K562 (cell line): ENCODE measurements at regions not wholly inside any gene's neighbourhood (a gene's known extent, or its start where the extent isn't known, plus 50 kb on each side); places are given as distances from the start of the nearest gene placed in this dataset.
"Not testable (repeated sequence)": the region's sequence is repeated elsewhere in the genome, so short reads cannot be mapped to it uniquely, and the experiment has no call there.

ENCODE experiments used
- ATAC-seq: fragments of 200-7000 bp; cut with Tn5 transposase; 3 replicates; pipeline ENCODE4 v1.9.1; 2020; ENCODE audit warnings: moderate library complexity
- BruUV-seq: library from RNA; stranded (reverse); fragments of 400-500 nt; replicated peaks from 2 replicates; lab custom pipeline; 2021; lab: Mats Ljungman, UMichigan
- CTCF ChIA-PET: fragments of 300-600 bp; formaldehyde crosslinking; extraction: SDS; loops from one replicate; lab custom pipeline; 2021; ENCODE audit warnings: low intra/inter-chr PET ratio; lab: Yijun Ruan, JAX
- POLR2A ChIA-PET: fragments of 300-600, 350-650 bp; sonication (Branson Sonifier 250); formaldehyde crosslinking; extraction: SDS; loops from one replicate; lab custom pipeline; 2021; ENCODE audit warnings: antibody characterized with exemption, inconsistent platforms; lab: Yijun Ruan, JAX
- DNase-seq, 4 experiments: peaks; one replicate each; pipeline versions ENCODE4 v3.0.0 to v3.0.0-alpha.2; 2011 to 2018; ENCODE audit warnings: low spot score in 3 of 4, mixed read lengths in 3 of 4; ENCODE audit errors: extremely low read depth in 1 of 4
- FAIRE-seq: peaks from 2 replicates; lab custom pipeline; 2011; peaks lifted over from hg19 to GRCh38; lab: Jason Lieb, UNC
- H2AFZ ChIP-seq: 2 replicates; pipeline ENCODE4 v1.6.0; 2011; ENCODE audit warnings: low read depth, low read length, control low read depth, inconsistent platforms
- H3K27ac ChIP-seq: fragments of 200-600 bp; 3 replicates; pipeline ENCODE4 v1.8.0; 2011; ENCODE audit warnings: low read depth, mild to moderate bottlenecking, control low read depth, inconsistent platforms, low read length, moderate library complexity, mixed read lengths; ENCODE audit errors: extremely low read depth
- H3K27me3 ChIP-seq, 2 experiments: fragments of 300-600 bp in 1 of 2; 2 replicates in 1 of 2; 3 replicates in 1 of 2; pipeline versions ENCODE4 v1.6.0 to v1.8.0; 2011; ENCODE audit warnings: inconsistent platforms in 2 of 2, low read length in 2 of 2, mild to moderate bottlenecking in 1 of 2, mixed read lengths in 1 of 2, moderate library complexity in 1 of 2; ENCODE audit not compliant: control insufficient read depth in 2 of 2, insufficient read depth in 2 of 2
- H3K36me3 ChIP-seq: fragments of 300-600 bp; 3 replicates; pipeline ENCODE4 v1.8.0; 2011; ENCODE audit warnings: mild to moderate bottlenecking, low read length, inconsistent platforms; ENCODE audit not compliant: control insufficient read depth, insufficient read depth
- H3K4me1 ChIP-seq, 2 experiments: fragments of 200-600 bp in 1 of 2; replicated peaks in 1 of 2; 2 replicates in 1 of 2; 3 replicates in 1 of 2; pipeline versions ENCODE4 v1.5.1 to v1.8.0; 2011; ENCODE audit warnings: inconsistent platforms in 2 of 2, low read length in 2 of 2, mild to moderate bottlenecking in 1 of 2, mixed read lengths in 1 of 2, moderate library complexity in 1 of 2; ENCODE audit not compliant: control insufficient read depth in 2 of 2, insufficient read depth in 2 of 2
- H3K4me2 ChIP-seq: 2 replicates; pipeline ENCODE4 v1.6.1; 2011; ENCODE audit warnings: low read length, control low read depth, inconsistent platforms, mixed read lengths; ENCODE audit not compliant: insufficient read depth
- H3K4me3 ChIP-seq: fragments of 200-600 bp; sonication (generic), shearing (Covaris generic); 2 replicates; pipeline ENCODE4 v1.5.1; 2016; ENCODE audit warnings: control low read depth, inconsistent platforms
- H3K79me2 ChIP-seq: fragments of 200-600 bp; 3 replicates; pipeline ENCODE4 v1.8.0; 2011; ENCODE audit warnings: low read length, inconsistent platforms; ENCODE audit not compliant: control insufficient read depth, insufficient read depth
- H3K9ac ChIP-seq, 2 experiments: 2 replicates each; pipeline versions ENCODE4 v1.6.0 to v1.6.1; 2011; ENCODE audit warnings: low read depth in 2 of 2, low read length in 2 of 2, control low read depth in 1 of 2, inconsistent platforms in 1 of 2, mild to moderate bottlenecking in 1 of 2, mixed read lengths in 1 of 2; ENCODE audit not compliant: insufficient read depth in 1 of 2
- H3K9me1 ChIP-seq: one replicate; pipeline ENCODE4 v1.6.0; 2011; ENCODE audit warnings: inconsistent platforms, mild to moderate bottlenecking, low read length, moderate library complexity; ENCODE audit not compliant: control insufficient read depth, insufficient read depth
- H3K9me3 ChIP-seq: replicated peaks from 2 replicates; pipeline ENCODE4 v1.5.1; 2011; ENCODE audit warnings: low read depth, low read length, inconsistent platforms; ENCODE audit not compliant: control insufficient read depth, insufficient read depth
- H4K20me1 ChIP-seq: replicated peaks from 2 replicates; pipeline ENCODE4 v1.6.1; 2011; ENCODE audit warnings: low read length, inconsistent platforms, mixed read lengths; ENCODE audit not compliant: control insufficient read depth, insufficient read depth
- ASH1L ChIP-seq: fragments of 450-650 bp; IDR thresholded peaks from 2 replicates; pipeline ENCODE4 v1.6.1; 2018; ENCODE audit warnings: borderline replicate concordance, mild to moderate bottlenecking, low read depth; ENCODE audit not compliant: partially characterized antibody
- C11orf30 ChIP-seq: fragments of 450-650 bp; IDR thresholded peaks from 2 replicates; pipeline ENCODE4 v1.6.1; 2016; ENCODE audit warnings: low read depth, mild to moderate bottlenecking
- E2F5 ChIP-seq: sonication (generic); formaldehyde crosslinking; IDR thresholded peaks from 2 replicates; pipeline ENCODE4 v1.8.0; 2022; ENCODE audit warnings: mild to moderate bottlenecking, missing genetic modification reagents
- EP300 ChIP-seq: IDR thresholded peaks from 2 replicates; pipeline ENCODE4 v1.6.1; 2012; ENCODE audit warnings: low read length, improper control_type of control experiment
- GTF2F1 ChIP-seq: IDR thresholded peaks from 2 replicates; pipeline ENCODE4 v1.6.1; 2011; ENCODE audit warnings: low read depth, low read length, improper control_type of control experiment
- HNRNPLL ChIP-seq: fragments of 200-400 bp; formaldehyde crosslinking; IDR thresholded peaks from 2 replicates; pipeline ENCODE4 v1.6.1; 2017; ENCODE audit warnings: low read length, low read depth, mild to moderate bottlenecking; ENCODE audit not compliant: poor library complexity, severe bottlenecking
- KAT8 ChIP-seq: fragments of 450-650 bp; IDR thresholded peaks from 2 replicates; pipeline ENCODE4 v1.6.1; 2016; ENCODE audit warnings: low read depth, mild to moderate bottlenecking
- NRF1 ChIP-seq, 2 experiments: fragments of 450-650 bp; IDR thresholded peaks in 1 of 2; conservative IDR thresholded peaks in 1 of 2; 2 replicates each; pipeline ENCODE4 v1.6.1; 2014; ENCODE audit warnings: mild to moderate bottlenecking in 2 of 2
- POLR2AphosphoS5 ChIP-seq: IDR thresholded peaks from 2 replicates; pipeline ENCODE4 v1.6.1; 2011; ENCODE audit warnings: mild to moderate bottlenecking, low read depth, low read length, moderate library complexity; ENCODE audit not compliant: control insufficient read depth, insufficient read depth
- RBM39 ChIP-seq: fragments of 200-400 bp; formaldehyde crosslinking; optimal IDR thresholded peaks from 2 replicates; pipeline ENCODE3; 2018; ENCODE audit warnings: low read depth, low read length
- TAF15 ChIP-seq: fragments of 200-400 bp; formaldehyde crosslinking; IDR thresholded peaks from 2 replicates; pipeline ENCODE4 v1.6.1; 2017; ENCODE audit warnings: mild to moderate bottlenecking, low read depth, low read length, moderate library complexity
- TCF3 ChIP-seq: sonication (generic); formaldehyde crosslinking; IDR thresholded peaks from 2 replicates; pipeline ENCODE4 v1.4.0; 2020; ENCODE audit warnings: mild to moderate bottlenecking, missing genetic modification reagents
- ZKSCAN8 ChIP-seq: fragments of 200-800 bp; sonication (Bioruptor generic); IDR thresholded peaks from 2 replicates; pipeline ENCODE4 v1.6.1; 2016; ENCODE audit warnings: missing genetic modification characterization, missing compliant biosample characterization
- ZNF121 ChIP-seq: sonication (generic); formaldehyde crosslinking; conservative IDR thresholded peaks from 2 replicates; pipeline ENCODE4 v1.8.0; 2022; ENCODE audit warnings: missing genetic modification reagents
- ZNF24 ChIP-seq: fragments of 450-650 bp; IDR thresholded peaks from 2 replicates; pipeline ENCODE4 v1.6.1; 2016
- ZNF395 ChIP-seq: fragments of 200-800 bp; sonication (Bioruptor generic); IDR thresholded peaks from 2 replicates; pipeline ENCODE4 v1.6.1; 2017; ENCODE audit warnings: missing genetic modification characterization, missing compliant biosample characterization
- ZNF408 ChIP-seq: fragments of 250-450 bp; sonication (Bioruptor Pico); IDR thresholded peaks from 2 replicates; pipeline ENCODE4 v1.4.0; 2020; ENCODE audit warnings: low read depth, mild to moderate bottlenecking, moderate library complexity
- WGBS: fragments of 100-300 bp; shearing (Covaris generic); methylation state at CpG from one replicate; pipeline ENCODE4 v1.1.6; 2016; ENCODE audit warnings: low coverage, mixed read lengths; ENCODE audit not compliant: insufficient coverage; ENCODE audit errors: missing lambda C conversion rate; 5-methylcytosine and 5-hydroxymethylcytosine counted together
- in situ Hi-C: fragments of 300-500 bp; cut with MboI; formaldehyde crosslinking; loops from 4 replicates; pipeline ENCODE4 v1.15.0; 2018; ENCODE audit warnings: inconsistent platforms, mixed read lengths
- intact Hi-C: fragments of 100-400 bp; cut with micrococcal nuclease; formaldehyde crosslinking; loops from 2 replicates; pipeline ENCODE4 v1.14.2; 2022

- no peaks in the 10 kb centered on the region for H3K9me1 ChIP-seq
- FAIRE-seq (no peak), ATAC-seq (no peak), DNase-seq (no peak)
- intact Hi-C loops: no loop called here
- no peak overlapping the region for H3K4me2 ChIP-seq
- no peaks in the 10 kb centered on the region for H3K4me1 ChIP-seq
- no peak for TF ChIP-seq HNRNPLL
- no peak for TF ChIP-seq ZNF24
- TF ChIP-seq TCF3 (CRISPR knock-in tag): no peak
- no peak for TF ChIP-seq POLR2AphosphoS5
- TF ChIP-seq ASH1L: no peak
- TF ChIP-seq ZNF121: no peak
- TF ChIP-seq ZKSCAN8: no peak
- TF ChIP-seq EP300: no peak
- TF ChIP-seq GTF2F1: no peak
- TF ChIP-seq C11orf30: no peak
- TF ChIP-seq ZNF408 (CRISPR knock-in tag): no peak
- TF ChIP-seq E2F5 (CRISPR knock-in tag): no peak
- TF ChIP-seq ZNF395 (CRISPR knock-in tag): no peak
- TF ChIP-seq KAT8: no peak
- no peak for TF ChIP-seq NRF1 (conservative IDR thresholded peaks at IDR 0.05 in 1 of 2, IDR thresholded peaks at IDR 0.05 in 1 of 2)
- TF ChIP-seq RBM39: no peak
- no peak for TF ChIP-seq TAF15
- 9% methylated on average over 1 of the region's 1 CpG for WGBS
- H3K27me3 ChIP-seq: no peaks in the 10 kb centered on the region
- no TSS peak for BruUV-seq
- in situ Hi-C loops: no loop called here
- ChIA-PET POLR2A (no interaction called here), CTCF (no interaction called here)
- H3K79me2 ChIP-seq: no peaks in the 10 kb centered on the region
- H3K27ac ChIP-seq: no peak overlapping the region
- H4K20me1 ChIP-seq: no peaks in the 10 kb centered on the region
- H3K9ac ChIP-seq: no peak overlapping the region
- no peak overlapping the region for H3K4me3 ChIP-seq
- H2AFZ ChIP-seq: no peak overlapping the region
- H3K9me3 ChIP-seq: no peaks in the 10 kb centered on the region
- no peaks in the 10 kb centered on the region for H3K36me3 ChIP-seq
These were observed 431.8 kb downstream of the ZWINT start for GRCh38 chr10:55929291-55929690.

- BruUV-seq, CTCF ChIA-PET, H3K4me1 ChIP-seq, H3K9me1 ChIP-seq, intact Hi-C loops, POLR2A ChIA-PET, ATAC-seq, H3K9ac ChIP-seq, DNase-seq, H3K9me3 ChIP-seq, H2AFZ ChIP-seq, H3K36me3 ChIP-seq, H3K4me3 ChIP-seq, in situ Hi-C loops, H3K27ac ChIP-seq, FAIRE-seq, H3K4me2 ChIP-seq, H4K20me1 ChIP-seq, H3K79me2 ChIP-seq, H3K27me3 ChIP-seq: not testable (repeated sequence)
- WGBS: 3% methylated on average over 18 of the region's 25 CpGs
These were observed 461.4 kb downstream of the ZWINT start for GRCh38 chr10:55899472-55900147.
